ENCODE measurements at regions not wholly inside any gene's neighbourhood (a gene's known extent, or its start where the extent isn't known, plus 50 kb on each side); places are given as distances from the start of the nearest gene placed in this dataset.
"Not testable (repeated sequence)": the region's sequence is repeated elsewhere in the genome, so short reads cannot be mapped to it uniquely, and the experiment has no call there.

GRCh38 chr6:67966830-67967229 is 668.3 kb upstream of the ADGRB3 start:
- no peak for DNase-seq (ENCODE audit: extremely low spot score in 2 of 2)
- TF ChIP-seq POLR2AphosphoS5 (IDR thresholded peaks at IDR 0.05; ENCODE audit: insufficient read depth in 1 of 2, low read depth in 1 of 2) (no peak), POLR2A (IDR thresholded peaks at IDR 0.05) (no peak)
- TF ChIP-seq, protein P1, sequence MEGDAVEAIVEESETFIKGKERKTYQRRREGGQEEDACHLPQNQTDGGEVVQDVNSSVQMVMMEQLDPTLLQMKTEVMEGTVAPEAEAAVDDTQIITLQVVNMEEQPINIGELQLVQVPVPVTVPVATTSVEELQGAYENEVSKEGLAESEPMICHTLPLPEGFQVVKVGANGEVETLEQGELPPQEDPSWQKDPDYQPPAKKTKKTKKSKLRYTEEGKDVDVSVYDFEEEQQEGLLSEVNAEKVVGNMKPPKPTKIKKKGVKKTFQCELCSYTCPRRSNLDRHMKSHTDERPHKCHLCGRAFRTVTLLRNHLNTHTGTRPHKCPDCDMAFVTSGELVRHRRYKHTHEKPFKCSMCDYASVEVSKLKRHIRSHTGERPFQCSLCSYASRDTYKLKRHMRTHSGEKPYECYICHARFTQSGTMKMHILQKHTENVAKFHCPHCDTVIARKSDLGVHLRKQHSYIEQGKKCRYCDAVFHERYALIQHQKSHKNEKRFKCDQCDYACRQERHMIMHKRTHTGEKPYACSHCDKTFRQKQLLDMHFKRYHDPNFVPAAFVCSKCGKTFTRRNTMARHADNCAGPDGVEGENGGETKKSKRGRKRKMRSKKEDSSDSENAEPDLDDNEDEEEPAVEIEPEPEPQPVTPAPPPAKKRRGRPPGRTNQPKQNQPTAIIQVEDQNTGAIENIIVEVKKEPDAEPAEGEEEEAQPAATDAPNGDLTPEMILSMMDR (IDR thresholded peaks at IDR 0.05) = no peak
- Histone ChIP-seq H3K4me1 (no peaks in the 10 kb centered on the region), H3K4me3 (no peak overlapping the region), H3K27ac (no peak overlapping the region), H3K36me3 (no peaks in the 10 kb centered on the region), H3K9me3 (no peaks in the 10 kb centered on the region), H3K27me3 (no peaks in the 10 kb centered on the region)
- intact Hi-C loops (cut with DNase I) = no loop called here

GRCh38 chr6:67956352-67956751 is 678.7 kb upstream of the ADGRB3 start:
- no peaks in the 10 kb centered on the region for H3K27me3 ChIP-seq
- H3K36me3 ChIP-seq = no peaks in the 10 kb centered on the region
- no peaks in the 10 kb centered on the region for H3K9me3 ChIP-seq
- H3K27ac ChIP-seq = no peak overlapping the region
- H3K4me3 ChIP-seq = no peak overlapping the region
- DNase-seq (ENCODE audit: extremely low spot score in 2 of 2) = no peak
- intact Hi-C loops (cut with DNase I) = no loop called here
- H3K4me1 ChIP-seq = no peaks in the 10 kb centered on the region
- TF ChIP-seq, protein P1 (IDR thresholded peaks at IDR 0.05) = no peak
- TF ChIP-seq POLR2AphosphoS5 (IDR thresholded peaks at IDR 0.05; ENCODE audit: insufficient read depth in 1 of 2, low read depth in 1 of 2) = no peak
- no peak for TF ChIP-seq POLR2A (IDR thresholded peaks at IDR 0.05)

DNA sequence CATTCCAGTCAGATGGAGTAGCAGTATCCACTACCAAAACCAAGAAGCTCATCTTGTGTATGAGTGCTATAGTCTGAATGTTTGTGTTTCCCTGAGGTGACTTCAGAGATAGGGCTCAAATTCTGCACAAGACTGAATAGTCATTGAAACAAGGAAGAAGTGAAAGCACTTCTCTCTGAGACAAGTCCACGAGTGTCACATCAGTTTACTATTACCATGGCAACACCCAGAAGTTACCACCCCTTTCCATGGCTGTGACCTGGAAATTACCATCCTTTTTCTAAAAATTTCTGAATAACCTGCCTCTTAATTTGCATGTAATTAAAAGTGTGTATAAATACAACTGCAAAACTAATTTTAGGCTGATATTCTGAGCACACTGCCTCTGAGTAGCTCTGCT is 682.1 kb upstream of the ADGRB3 start:
- intact Hi-C loops (cut with DNase I) = no loop called here
- no peaks in the 10 kb centered on the region for H3K27me3 ChIP-seq
- DNase-seq (ENCODE audit: extremely low spot score in 2 of 2) = no peak
- no peaks in the 10 kb centered on the region for H3K36me3 ChIP-seq
- H3K9me3 ChIP-seq = no peaks in the 10 kb centered on the region
- TF ChIP-seq POLR2AphosphoS5 (IDR thresholded peaks at IDR 0.05; ENCODE audit: insufficient read depth in 1 of 2, low read depth in 1 of 2) = no peak
- no peak for TF ChIP-seq POLR2A (IDR thresholded peaks at IDR 0.05)
- TF ChIP-seq, protein P1 (IDR thresholded peaks at IDR 0.05) = no peak
- H3K4me1 ChIP-seq = no peaks in the 10 kb centered on the region
- H3K4me3 ChIP-seq = no peak overlapping the region
- no peak overlapping the region for H3K27ac ChIP-seq

- intact Hi-C loops (cut with DNase I) = no loop called here
- no peaks in the 10 kb centered on the region for H3K9me3 ChIP-seq
- H3K36me3 ChIP-seq = no peaks in the 10 kb centered on the region
- DNase-seq (ENCODE audit: extremely low spot score in 2 of 2) = no peak
- no peak for TF ChIP-seq POLR2AphosphoS5 (IDR thresholded peaks at IDR 0.05; ENCODE audit: insufficient read depth in 1 of 2, low read depth in 1 of 2)
- TF ChIP-seq POLR2A (IDR thresholded peaks at IDR 0.05) = no peak
- TF ChIP-seq, protein P1 (IDR thresholded peaks at IDR 0.05) = no peak
- no peak overlapping the region for H3K27ac ChIP-seq
- no peaks in the 10 kb centered on the region for H3K27me3 ChIP-seq
- no peaks in the 10 kb centered on the region for H3K4me1 ChIP-seq
- H3K4me3 ChIP-seq = no peak overlapping the region
Observed at GRCh38 chr6:67952121-67952520, 683.0 kb upstream of the ADGRB3 start.

GRCh38 chr6:67947762-67948161 is 687.3 kb upstream of the ADGRB3 start:
- H3K27ac ChIP-seq; H3K4me1 ChIP-seq; intact Hi-C loops (cut with DNase I): not testable (repeated sequence)

More at GRCh38 chr6:67947762-67948161, 687.3 kb upstream of the ADGRB3 start:
- H3K27me3 ChIP-seq; H3K36me3 ChIP-seq; DNase-seq (ENCODE audit: extremely low spot score in 2 of 2); H3K4me3 ChIP-seq; H3K9me3 ChIP-seq: not testable (repeated sequence)

Measured in vagina (tissue), 2 donors.